Left ventricle myocardium inferior (tissue), 1 donor: ENCODE measurements at regions not wholly inside any gene's neighbourhood (a gene's known extent, or its start where the extent isn't known, plus 50 kb on each side); places are given as distances from the start of the nearest gene placed in this dataset.

Experiments used
- DNase-seq: peaks from one replicate; pipeline ENCODE4 v3.0.0-alpha.2; 2020
- H3K27ac ChIP-seq: fragments of 200-600 bp; replicated peaks from 2 replicates; pipeline ENCODE4 v1.8.0; 2021
- H3K27me3 ChIP-seq: fragments of 200-600 bp; 2 replicates; pipeline ENCODE4 v1.8.0; 2021; ENCODE audit warnings: low read depth
- H3K36me3 ChIP-seq: fragments of 200-600 bp; 2 replicates; pipeline ENCODE4 v1.8.0; 2021
- H3K4me1 ChIP-seq: fragments of 200-600 bp; 2 replicates; pipeline ENCODE4 v1.8.0; 2021
- H3K4me3 ChIP-seq: fragments of 200-600 bp; 2 replicates; pipeline ENCODE4 v1.8.0; 2021; ENCODE audit warnings: mild to moderate bottlenecking, moderate library complexity
- H3K9me3 ChIP-seq: fragments of 200-600 bp; replicated peaks from 2 replicates; pipeline ENCODE4 v1.8.0; 2021
- CTCF ChIP-seq: fragments of 200-600 bp; IDR thresholded peaks from 2 replicates; pipeline ENCODE4 v1.8.0; 2021; ENCODE audit warnings: antibody characterized with exemption, mild to moderate bottlenecking, borderline replicate concordance
- intact Hi-C: fragments of 100-400 bp; cut with micrococcal nuclease; formaldehyde crosslinking; loops from one replicate; pipeline ENCODE4 v1.11.0; 2022
- donor health status: DM: no; HTN: yes; CAD: no; lungs with severe emphysema.

GRCh38 chr4:96543346-96543745, 703.5 kb downstream of the PDHA2 start:
- DNase-seq = no peak
- Histone ChIP-seq H3K4me3 (no peak overlapping the region), H3K27ac (no peak overlapping the region), H3K4me1 (no peaks in the 10 kb centered on the region), H3K9me3 (no peaks in the 10 kb centered on the region), H3K27me3 (no peaks in the 10 kb centered on the region), H3K36me3 (no peaks in the 10 kb centered on the region)
- TF ChIP-seq CTCF = no peak
- intact Hi-C loops = no loop called here

- no peak for DNase-seq
- no peak for TF ChIP-seq CTCF
- intact Hi-C loops = no loop called here
These were observed 718.6 kb downstream of the PDHA2 start for GRCh38 chr4:96558466-96558865.

GRCh38 chr4:96566755-96567154, 726.9 kb downstream of the PDHA2 start:
- Histone ChIP-seq H3K27me3 (no peaks in the 10 kb centered on the region), H3K36me3 (no peaks in the 10 kb centered on the region), H3K9me3 (no peaks in the 10 kb centered on the region), H3K27ac (no peak overlapping the region), H3K4me1 (no peaks in the 10 kb centered on the region), H3K4me3 (no peak overlapping the region)
- intact Hi-C loops = no loop called here
- DNase-seq = no peak
- TF ChIP-seq CTCF = no peak

More at GRCh38 chr4:96558466-96558865, 718.6 kb downstream of the PDHA2 start:
- no peak overlapping the region for H3K4me3 ChIP-seq
- no peaks in the 10 kb centered on the region for H3K9me3 ChIP-seq
- no peak overlapping the region for H3K27ac ChIP-seq
- no peaks in the 10 kb centered on the region for H3K36me3 ChIP-seq
- no peaks in the 10 kb centered on the region for H3K27me3 ChIP-seq
- H3K4me1 ChIP-seq = no peaks in the 10 kb centered on the region

GRCh38 chr4:96585304-96585703, 745.4 kb downstream of the PDHA2 start:
- intact Hi-C loops = no loop called here
- Histone ChIP-seq H3K4me3 (no peak overlapping the region), H3K9me3 (peaks cover 4% of the 10 kb centered on the region), H3K4me1 (no peaks in the 10 kb centered on the region), H3K27me3 (no peaks in the 10 kb centered on the region), H3K36me3 (no peaks in the 10 kb centered on the region), H3K27ac (no peak overlapping the region)
- no peak for DNase-seq
- no peak for TF ChIP-seq CTCF

- intact Hi-C loops = no loop called here
- no peak for DNase-seq
- TF ChIP-seq CTCF = no peak
These were observed 753.5 kb downstream of the PDHA2 start for GRCh38 chr4:96593422-96593821.

GRCh38 chr4:96598465-96598864, 758.6 kb downstream of the PDHA2 start:
- TF ChIP-seq CTCF = no peak
- H3K4me1 ChIP-seq = no peaks in the 10 kb centered on the region
- DNase-seq = peak; percentile 28
- intact Hi-C loops = no loop called here
- no peaks in the 10 kb centered on the region for H3K27me3 ChIP-seq
- H3K36me3 ChIP-seq = no peaks in the 10 kb centered on the region
- H3K27ac ChIP-seq = no peak overlapping the region
- H3K9me3 ChIP-seq = no peaks in the 10 kb centered on the region
- H3K4me3 ChIP-seq = peak overlapping the region; percentile 15

More at GRCh38 chr4:96593422-96593821, 753.5 kb downstream of the PDHA2 start:
- H3K4me3 ChIP-seq = no peak overlapping the region
- no peaks in the 10 kb centered on the region for H3K36me3 ChIP-seq
- H3K27me3 ChIP-seq = no peaks in the 10 kb centered on the region
- no peaks in the 10 kb centered on the region for H3K9me3 ChIP-seq
- H3K27ac ChIP-seq = no peak overlapping the region
- no peaks in the 10 kb centered on the region for H3K4me1 ChIP-seq
